ENCODE measurements at regions not wholly inside any gene's neighbourhood (a gene's known extent, or its start where the extent isn't known, plus 50 kb on each side); places are given as distances from the start of the nearest gene placed in this dataset.

DNA sequence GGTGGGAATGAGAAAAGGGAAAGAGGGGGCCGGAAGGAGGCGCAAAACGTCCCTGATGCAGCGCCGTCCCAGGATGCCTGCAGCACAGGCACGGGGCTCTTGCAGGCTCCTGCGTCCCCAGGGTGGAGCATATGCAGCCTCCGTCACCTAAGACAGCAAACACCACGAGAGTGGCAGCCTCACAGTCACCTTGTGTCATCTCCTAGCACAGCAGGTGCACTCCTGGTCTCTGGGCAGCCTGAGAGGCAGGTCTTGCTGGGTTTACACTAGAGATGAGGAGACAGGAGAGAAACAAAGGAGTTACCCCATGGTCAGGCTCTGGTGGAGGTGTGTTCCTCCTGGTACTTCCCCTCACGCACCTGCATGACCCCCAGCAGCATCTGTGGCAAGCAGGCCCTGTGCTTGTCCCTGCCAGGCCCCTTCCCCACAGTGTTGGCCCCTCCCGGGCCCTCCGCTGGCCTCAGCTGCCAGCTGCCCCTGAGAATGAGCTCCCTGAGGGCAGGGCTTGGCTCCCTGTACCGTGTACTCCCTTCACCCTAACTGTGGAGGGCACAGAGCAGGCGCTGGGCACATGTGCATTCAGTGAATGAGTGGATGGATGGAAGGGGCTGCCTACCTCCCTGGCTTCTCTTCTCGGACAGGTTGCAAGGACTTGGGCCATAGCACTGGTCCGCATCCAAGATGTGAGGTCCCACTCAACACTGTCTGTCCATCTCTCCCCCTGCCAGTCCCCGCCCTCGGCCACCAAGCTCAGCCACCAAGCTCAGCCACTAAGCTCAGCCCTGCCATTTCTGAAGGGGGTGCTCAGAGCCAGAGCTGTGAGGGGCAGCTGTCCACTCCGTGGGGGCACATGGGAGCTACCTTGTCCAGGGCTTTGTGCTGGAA lies 988.6 kb downstream of the BRD1 start:
- ATAC-seq: no peak

DNA sequence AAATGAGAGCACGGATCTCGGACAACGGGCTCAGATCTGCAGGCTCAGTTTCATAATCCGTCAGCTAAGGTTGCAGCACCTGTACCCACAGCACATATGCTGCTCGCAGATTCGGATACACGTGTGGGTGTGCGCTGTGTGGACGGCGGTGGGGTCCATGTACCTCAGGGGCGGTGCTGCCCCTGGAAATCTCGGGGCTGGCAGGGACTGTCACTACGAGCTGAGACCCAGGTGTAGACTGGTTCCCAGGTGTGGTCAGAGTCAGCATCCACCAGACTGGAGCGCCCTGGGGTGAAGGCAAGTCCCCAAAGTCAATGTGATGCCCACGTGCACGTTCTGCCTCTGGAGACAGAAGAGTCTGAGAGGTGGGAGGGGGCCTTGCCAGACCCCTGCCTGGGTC lies 989.3 kb downstream of the BRD1 start:
- ATAC-seq: no peak

DNA sequence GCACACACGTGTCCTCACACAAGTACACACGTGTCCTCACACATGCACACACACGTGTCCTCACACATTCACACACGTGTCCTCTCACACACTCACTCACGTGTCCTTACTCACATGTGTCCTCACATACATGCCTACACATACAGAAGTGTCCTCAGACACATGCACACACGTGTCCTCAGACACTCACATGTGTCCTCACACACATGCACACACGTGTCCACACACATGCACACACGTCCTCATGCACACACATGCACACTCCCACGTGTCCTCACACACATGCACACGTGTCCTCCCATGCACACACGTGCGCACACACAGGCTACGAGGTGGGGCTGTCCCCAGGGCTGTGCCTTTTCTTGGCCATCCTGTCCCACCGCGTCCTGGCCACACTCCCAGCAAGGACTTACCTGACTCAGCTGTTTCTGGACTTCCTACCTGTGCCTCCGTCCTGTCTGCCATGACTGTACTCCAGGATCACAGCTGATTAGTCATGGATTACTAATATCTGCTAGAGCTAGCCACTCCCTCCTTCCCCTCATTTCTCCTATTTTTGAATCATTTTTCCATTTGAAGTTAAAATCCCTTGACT lies 990.2 kb downstream of the BRD1 start:
- ATAC-seq: no peak

DNA sequence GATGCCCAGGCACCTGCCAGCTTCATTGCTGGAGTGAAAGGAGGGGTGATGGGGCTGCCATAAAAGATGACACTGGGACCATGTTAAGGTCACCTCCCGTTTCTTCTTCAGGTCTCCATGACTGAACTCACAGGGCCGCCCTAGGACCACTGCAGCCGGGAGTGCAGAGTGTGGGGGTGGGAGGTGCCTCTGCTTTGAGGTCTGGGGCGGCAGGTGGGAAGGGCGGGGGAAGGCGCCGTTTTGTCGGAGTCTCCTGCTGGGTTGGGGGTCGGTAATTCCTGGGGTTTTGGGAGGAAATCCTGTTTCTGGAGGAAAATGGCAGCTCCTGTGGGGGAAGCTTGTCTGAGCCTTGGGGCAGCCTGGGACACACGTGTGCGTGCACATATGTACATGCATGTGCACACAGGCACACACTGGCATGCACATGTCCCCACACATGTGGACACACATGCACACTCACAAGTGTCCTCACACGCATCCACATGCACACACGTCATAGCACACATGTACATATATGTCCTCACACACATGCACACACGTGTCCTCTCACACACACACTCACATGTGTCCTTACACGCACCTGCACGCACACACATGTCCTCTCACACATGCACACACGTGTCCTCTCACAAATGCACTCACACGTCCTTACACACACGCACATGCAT lies 990.9 kb downstream of the BRD1 start:
- no peak for ATAC-seq

DNA sequence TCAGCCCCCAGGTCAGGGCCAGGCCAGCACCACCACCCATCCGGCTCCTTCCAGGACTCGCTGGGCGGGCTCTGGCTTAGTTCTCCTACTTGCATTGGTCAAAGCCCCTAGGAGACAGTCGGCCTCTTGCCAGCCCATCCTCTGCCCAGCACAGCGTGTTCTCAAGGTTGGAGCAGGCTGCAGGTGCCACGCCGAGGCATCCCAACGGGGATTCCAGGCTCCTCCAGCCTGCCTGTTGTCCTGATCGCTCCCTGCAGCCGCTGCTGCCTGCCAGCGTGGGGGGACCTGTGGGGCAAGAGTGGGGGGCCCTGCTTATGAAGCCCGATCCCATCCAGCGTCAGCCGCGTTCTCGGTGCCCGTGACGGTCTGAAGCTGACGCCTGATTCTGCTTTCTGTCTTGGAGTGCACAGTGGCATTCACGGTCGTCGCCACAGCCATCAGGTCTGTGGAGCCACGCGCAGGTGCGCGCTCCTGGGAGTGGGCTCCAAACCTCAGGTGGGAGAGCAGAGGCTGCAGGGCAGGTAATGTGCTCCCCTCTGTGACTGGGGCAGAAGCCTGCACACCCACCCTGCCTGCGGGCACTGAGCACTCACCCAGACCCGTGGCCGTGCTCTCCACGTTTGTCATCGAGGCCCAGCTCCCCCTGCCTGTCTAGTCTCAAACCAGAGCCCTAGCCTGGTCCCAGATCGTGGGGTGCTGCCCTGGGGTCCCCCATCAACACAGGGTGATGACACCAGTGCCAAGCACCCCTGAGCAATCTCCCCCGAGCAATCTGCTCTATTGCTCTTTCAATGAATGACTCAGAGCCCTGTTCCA lies 991.6 kb downstream of the BRD1 start:
- ATAC-seq: no peak

DNA sequence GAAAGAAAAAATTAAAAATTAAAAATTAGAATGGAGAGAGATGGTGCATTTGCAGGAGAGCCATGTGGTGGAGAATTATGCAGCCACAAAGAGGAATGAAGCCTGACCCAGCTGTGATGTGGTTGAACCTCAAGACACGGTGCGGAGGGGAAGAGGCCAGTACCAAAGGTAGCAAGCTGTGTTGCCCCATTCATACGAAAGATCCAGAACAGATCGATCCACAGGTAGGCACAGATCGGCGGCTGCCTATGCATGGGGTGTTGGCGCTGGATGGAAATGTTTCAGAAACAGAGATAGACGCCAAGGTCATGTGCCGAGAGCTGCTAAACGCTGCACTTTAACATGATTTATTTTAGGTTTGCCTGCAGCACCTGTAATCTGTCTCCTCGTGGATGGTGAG lies 992.3 kb downstream of the BRD1 start:
- no peak for ATAC-seq

DNA sequence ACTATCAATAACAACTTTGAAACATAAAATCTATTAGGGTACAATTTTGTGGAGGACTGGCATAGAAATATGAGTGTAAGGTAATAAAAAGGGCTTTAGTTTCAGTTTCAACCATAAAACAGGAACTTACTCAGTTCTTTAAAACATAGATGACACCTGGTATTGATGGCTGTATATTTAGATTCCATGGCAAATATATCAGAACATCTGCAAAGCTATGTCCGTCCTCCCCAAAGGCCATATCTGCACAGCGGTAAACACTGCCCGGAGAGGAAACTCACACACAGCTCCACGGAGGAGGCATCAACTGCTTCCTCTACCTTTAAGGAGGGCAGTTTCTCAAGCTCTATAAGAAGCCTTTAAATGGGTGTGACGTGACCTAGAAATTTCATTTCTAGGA lies 993.3 kb downstream of the BRD1 start:
- no peak for ATAC-seq

DNA sequence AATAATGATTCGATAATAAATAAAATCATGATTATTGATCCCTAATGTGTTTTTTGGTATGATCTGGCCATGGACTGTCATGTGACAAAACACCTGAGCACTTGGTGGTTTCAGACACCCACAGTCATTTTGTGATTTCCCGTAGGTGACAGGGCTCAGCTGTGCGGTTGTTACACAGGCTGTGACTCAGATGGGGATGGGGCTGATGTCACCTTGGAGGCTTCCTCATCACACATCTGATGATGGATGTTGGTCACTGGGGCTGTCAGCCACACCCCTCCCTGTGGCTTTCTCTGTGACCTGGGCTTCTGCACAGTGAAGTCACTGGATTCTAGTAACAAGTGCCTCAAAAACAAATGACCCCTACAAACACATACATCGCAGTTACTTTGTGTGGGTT lies 995.1 kb downstream of the BRD1 start:
- peak; percentile 64 to 73 for ATAC-seq

DNA sequence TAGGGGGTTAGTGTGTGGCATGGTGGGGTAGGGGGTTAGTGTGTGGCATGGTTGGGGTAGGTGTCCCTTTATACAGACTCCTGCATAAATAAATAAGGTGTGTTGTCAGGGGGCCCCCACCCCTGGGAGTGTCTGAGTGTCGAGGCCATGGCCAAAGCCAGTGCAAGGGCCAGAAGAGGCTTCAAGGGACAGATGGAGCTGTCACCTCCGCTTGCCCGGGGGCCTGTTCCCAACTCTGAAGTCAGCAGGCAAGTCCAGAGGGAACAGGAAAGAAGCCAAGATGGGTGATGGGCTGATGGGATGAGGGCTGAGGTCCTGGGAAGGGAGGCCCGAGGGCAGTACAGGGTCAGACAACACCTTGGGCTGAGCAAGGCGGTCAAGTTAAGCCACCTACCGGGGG lies 997.8 kb downstream of the BRD1 start:
- no peak for ATAC-seq

DNA sequence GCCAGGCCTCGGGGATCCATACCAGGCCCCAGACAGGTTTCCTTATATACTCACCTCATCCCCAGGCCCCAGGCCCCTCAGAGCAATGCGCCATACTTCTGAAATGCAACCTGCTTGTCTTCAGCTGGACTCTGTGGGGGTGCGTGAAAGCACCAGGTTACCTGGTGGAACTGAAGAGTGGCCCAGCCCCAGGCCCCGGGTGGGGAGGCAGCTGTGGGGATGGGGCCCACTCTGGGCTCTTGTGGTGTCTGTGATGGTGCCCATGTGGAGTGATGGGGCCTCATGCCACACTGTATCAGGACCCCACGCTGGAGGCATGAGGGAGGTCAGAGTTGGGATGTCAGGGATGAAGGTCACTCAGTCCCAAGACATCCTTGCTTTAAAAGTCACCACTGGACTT lies 999.0 kb downstream of the BRD1 start:
- no peak for ATAC-seq

DNA sequence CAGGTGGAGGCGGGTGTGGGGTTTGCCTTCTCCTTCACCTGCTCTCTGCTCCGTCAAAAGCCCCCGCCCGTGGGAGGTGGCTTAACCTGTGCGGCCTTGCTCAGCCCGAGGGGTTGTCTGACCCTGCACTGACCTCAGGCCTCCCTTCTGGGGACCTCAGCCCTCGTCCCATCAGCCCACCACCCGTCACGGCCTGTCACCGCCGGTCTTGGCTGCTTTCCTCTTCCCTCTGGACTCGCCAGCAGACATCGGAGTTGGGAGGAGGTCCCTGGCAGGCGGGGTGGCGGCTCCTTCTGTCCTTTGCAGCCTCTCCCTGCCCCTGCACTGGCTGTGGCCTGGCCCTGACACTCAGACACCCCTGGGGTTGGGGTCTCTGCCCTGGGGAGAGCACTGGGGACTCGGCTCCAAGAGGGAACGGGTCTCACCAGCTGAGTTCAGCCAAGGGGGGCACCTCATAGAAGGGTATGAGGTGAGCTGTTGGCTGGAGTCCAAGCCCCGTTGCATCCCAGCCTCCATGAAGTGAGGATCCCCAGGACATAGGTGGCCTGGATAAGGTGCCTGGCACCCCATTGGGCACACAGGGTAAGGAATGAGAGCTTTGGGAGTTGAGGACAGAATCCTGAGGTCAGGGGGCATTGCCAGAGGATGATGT lies 999.6 kb downstream of the BRD1 start:
- no peak for ATAC-seq

DNA sequence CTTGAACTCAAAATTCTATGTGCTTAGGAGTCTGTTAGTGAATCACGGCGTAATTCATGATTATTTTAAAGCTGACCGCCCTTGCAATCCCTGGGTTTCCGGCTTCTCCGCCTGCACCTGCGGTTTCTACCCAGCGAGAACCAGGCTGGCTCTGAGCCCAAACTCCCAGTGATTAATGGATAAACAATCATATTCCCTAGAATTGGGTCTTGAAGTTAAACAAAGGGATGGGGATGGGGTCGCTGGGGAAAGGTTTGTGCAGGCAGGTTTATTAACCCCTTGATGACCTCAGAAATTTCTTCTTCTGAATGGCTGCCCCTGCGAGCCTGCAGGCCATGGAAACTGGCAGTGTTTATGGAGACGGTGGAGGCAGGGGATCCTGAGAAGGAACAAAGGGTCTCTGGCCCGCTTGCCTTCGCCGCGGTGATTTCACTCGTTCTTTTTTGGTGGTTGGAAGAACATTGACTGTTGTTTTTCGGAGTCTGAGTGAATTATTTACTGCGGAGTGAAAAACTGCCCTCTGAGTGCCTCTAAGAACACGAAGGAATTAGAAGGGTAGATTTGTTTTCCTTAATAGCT lies 1000.3 kb downstream of the BRD1 start:
- no peak for ATAC-seq

DNA sequence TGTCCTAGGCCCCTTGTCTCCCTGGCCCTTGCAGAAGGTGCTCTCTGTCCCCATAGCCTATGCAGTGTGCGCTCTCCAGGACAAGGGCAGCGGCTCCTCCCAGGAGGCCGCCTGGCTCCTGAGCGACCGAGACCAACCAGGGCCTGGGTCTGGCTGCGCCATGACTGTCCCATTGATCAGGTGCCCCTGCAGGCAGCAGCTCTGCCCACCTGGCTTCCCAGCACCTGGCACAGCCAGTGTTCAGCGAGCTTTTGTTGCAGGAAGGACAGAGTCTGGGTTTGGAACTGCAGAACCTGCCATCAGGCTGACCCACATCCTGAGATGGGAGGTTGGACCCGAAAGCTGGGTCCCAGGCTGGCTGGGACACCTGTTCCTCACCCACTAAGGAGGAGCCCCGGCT lies 1001.1 kb downstream of the BRD1 start:
- no peak for ATAC-seq

DNA sequence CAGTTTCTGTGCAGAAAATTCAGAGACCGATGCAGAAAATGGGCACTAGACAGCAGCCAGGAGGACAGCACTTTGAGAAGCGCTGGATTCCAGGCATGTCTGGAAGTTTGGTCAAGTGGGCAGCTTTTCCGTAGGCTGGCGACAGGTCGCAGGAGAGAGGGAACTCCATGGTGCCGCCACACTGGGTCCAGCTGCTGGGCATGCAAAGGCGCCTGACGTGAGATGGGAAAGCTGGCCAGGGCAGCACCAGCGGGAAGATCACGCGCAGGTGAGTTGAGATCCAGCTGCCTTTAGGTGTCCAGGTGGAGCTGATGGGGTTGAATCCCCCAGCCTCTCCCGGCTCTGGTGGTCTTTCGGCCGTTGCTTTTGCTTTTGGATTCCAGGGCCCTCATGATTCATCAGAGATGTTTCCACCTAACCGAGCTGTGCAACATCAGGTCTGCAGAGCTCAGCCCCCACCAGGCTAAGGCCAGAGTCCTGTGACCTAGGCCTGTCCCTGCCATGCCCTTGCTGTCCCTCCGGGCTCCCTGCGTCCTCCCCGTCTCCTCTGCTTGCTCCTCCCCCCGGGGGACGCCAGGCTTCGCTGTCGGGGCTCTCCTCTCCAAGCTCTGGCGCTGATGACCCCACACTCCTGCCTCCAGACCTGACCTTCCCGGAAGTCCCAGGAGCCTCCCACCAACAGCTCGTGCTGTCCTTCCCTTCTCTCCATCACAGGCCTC lies 1001.7 kb downstream of the BRD1 start:
- ATAC-seq: no peak

DNA sequence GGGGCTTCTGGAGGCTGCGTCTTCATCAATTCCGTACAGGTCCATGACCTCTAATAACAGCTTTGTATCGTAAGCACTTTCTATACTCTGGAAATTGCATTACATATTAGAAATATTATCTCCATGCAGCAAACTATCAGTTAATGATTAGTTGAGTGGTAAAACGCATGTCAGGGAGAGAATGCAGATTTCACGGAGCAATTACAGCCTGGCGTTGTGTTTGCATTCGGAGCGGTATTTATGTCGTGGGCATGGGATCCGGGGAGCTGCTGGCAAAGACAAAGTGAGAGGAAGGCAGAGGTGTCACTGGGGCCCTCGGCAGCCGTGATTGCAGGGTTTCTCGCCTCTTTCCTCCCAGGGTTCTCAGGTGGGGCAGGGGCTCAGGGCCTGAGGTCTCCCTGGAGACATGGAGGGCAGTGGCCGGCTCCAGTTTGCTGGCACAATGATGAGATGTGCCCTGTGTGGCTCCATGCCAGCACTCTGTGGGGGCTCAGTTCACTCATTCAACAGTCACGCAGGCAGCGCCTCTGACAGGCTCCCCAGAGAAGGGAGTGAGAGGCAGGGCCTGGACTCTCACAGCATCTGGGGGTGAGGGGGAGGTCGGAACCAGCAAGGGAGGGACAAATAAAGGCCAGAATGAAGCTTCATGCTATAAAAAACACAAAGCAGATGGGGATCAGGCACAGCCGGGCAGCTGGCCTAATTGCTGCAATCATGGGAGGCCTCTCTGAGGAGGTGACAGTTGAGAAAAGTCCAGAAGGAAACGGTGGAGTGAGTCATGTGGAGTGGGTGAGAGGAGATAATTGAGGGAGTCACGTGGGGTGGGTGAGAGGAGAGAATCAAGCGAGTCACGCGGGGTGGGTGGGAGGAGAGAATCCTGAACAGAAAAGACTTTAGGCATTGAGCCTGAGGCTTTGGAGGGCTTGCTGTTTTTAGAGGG lies 1002.7 kb downstream of the BRD1 start:
- ATAC-seq: no peak

DNA sequence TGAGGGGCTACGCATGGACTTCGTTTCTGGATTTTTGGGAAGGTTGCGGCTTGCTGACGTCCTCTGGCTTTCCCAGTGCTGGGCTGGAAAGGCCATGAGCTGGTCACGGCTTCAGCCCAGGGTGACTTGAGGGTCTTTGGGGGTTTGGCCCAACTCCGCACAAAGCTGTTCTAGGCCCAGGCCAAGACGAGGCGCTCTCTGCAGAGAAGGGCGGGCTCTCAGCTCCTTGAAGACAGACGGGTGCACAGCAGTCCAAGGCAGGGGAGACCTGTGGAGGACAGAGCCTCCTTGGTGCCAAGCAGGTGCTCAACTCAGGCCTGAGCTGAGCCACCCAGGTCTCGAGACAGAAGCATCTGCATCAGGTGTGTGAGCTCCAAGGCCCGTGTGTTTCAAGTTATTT lies 1003.7 kb downstream of the BRD1 start:
- no peak for ATAC-seq

DNA sequence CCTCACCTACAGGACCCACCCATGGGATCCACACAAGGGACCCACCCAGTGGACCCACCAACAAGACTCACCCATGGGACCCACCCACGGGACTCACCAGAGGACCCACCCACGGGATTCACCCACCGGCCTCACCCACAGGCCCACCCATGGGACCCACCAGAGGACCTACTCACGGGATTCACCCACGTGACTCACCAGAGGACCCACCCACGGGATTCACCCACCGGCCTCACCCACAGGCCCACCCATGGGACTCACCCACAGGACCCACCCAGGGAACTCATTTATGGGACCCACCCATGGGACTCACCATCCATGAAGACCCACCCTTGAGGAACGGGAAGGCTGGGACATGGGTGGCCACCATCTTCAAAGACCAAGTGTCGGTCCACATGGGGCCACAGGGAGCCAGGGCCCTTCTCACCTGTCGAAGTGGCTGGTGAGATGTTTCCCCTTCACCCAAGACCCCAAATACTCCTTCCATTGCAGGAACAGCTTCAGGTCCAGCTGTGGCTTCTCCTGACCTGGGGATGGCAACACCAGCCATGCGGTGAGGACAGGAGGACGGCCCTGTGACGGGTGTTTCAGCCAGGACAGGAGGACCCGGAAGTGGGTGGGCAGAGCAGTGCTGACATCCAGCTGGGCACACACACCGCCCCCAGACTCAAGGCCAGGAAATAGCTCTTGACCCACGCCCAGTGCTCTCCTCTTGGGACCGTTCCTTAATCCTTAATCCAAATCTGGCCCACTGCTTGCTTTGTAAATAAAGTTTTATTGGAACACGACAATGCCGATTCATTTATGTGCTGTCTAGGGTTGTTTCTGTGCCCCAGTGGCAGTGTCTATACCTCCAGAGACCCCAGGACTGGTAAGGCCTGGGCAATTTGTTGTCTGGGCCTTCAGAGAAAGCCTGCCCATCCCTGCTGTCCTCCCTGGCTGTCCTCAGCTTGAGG lies 1005.1 kb downstream of the BRD1 start:
- ATAC-seq: no peak

DNA sequence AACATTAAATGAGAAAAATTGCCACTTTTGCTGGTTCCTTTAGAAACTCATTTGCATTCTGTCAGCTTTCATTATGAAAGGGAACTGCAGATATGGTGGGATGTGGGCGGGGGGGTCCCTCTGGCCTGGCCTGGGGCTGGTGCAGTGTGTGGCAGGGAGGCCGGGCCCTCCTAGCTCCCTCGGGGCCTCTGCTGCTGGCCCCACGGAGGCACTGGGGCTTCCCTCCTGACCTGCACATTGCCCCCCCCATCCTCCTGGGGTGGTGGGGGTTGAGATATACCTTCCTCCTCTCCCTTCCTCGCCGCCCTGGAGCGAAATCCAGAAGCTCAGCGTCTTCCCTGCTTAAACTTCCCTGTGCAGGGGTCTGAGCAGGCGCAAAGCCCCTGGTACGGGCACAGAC lies 1005.9 kb downstream of the BRD1 start:
- ATAC-seq: no peak

DNA sequence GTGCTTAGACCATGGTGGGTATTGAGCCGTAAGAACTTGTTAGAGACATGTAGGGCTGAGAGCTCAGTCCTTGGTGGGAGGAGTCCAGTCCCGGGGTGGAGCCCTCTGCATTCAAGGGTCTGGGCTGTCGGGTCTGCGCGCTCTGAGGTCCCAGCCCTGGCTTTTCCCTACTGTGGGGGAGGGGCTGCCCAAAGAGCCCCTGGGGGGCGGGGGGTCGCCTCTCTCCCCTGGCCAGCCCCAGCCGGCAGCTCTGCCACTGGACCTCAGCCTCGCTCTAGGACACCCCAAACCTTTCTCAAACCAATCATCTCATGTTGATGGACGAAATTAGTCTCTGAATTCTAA lies 1006.4 kb downstream of the BRD1 start:
- no peak for ATAC-seq

Data from activated CD4-positive, CD25-positive, alpha-beta regulatory T cell treated with anti-CD3 and anti-CD28 coated beads, Interleukin-2, amount 50 U/mL, for 24 hours (primary cell).